PC-9 (cell line): ENCODE measurements at regions not wholly inside any gene's neighbourhood (a gene's known extent, or its start where the extent isn't known, plus 50 kb on each side); places are given as distances from the start of the nearest gene placed in this dataset.

Experiments
- EZH2 ChIP-seq: fragments of 200-600 bp; sonication (generic); IDR thresholded peaks from 2 replicates; pipeline ENCODE4 v1.8.0; 2017; ENCODE audit warnings: antibody characterized with exemption, low read depth
- TF ChIP-seq, protein P1 (sequence below): fragments of 200-600 bp; sonication (generic); conservative IDR thresholded peaks from 2 replicates; pipeline ENCODE4 v1.6.1; 2017; ENCODE audit warnings: mixed run types, antibody characterized with exemption, mild to moderate bottlenecking, moderate library complexity

- TF ChIP-seq, protein P1, sequence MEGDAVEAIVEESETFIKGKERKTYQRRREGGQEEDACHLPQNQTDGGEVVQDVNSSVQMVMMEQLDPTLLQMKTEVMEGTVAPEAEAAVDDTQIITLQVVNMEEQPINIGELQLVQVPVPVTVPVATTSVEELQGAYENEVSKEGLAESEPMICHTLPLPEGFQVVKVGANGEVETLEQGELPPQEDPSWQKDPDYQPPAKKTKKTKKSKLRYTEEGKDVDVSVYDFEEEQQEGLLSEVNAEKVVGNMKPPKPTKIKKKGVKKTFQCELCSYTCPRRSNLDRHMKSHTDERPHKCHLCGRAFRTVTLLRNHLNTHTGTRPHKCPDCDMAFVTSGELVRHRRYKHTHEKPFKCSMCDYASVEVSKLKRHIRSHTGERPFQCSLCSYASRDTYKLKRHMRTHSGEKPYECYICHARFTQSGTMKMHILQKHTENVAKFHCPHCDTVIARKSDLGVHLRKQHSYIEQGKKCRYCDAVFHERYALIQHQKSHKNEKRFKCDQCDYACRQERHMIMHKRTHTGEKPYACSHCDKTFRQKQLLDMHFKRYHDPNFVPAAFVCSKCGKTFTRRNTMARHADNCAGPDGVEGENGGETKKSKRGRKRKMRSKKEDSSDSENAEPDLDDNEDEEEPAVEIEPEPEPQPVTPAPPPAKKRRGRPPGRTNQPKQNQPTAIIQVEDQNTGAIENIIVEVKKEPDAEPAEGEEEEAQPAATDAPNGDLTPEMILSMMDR, result no peak
- TF ChIP-seq EZH2, result no peak
Observed at GRCh38 chr3:95965704-95966336, 848.6 kb upstream of the EPHA6 start.
